ENCODE measurements at regions not wholly inside any gene's neighbourhood (a gene's known extent, or its start where the extent isn't known, plus 50 kb on each side); places are given as distances from the start of the nearest gene placed in this dataset.

GRCh38 chr1:79133774-79134364 lies 127.3 kb upstream of the ADGRL4 start:
- no peak for DNase-seq (ENCODE audit: low read depth in 2 of 2)

DNA sequence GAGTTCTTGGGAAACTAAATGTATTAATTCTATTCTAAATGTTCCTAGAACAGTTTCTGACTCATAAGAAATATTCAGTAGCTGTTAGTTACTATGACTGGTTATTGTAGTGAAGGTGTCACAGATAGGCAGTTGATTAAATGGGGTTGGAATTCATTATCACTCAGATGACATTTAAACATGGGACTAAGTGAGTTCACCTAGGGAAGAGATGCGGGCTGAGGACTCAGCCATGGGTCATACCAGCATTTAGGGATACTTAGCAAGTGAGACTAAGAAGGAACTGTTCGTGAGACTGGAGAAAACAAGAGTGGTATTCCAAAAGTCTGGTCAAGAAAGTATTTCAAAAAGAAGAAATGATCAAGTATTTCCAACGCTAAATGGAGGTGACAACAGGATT lies 125.1 kb upstream of the ADGRL4 start:
- DNase-seq (ENCODE audit: low read depth in 2 of 2) = no peak

DNA sequence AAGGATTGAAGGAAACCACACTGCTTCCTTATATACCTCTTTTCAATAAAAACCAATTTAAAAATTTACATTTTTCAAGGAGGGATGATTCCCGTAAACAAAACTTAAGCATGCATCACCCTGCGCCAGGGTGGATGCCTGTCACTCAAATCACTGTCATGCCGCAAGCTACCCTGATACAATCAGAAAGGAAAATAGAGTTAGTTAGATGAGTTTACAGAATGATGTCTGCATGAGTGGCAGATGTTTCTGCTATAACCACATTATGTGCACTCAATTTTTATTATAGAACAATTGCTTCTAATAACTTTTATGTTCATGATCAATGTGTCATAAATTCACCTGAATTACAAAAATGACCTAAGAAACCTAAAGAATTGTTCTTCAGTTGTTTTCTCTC lies 123.4 kb upstream of the ADGRL4 start:
- no peak for DNase-seq (ENCODE audit: low read depth in 2 of 2)

- DNase-seq (ENCODE audit: low read depth in 2 of 2) = no peak
Observed at GRCh38 chr1:79128722-79129121, 122.2 kb upstream of the ADGRL4 start.

DNA sequence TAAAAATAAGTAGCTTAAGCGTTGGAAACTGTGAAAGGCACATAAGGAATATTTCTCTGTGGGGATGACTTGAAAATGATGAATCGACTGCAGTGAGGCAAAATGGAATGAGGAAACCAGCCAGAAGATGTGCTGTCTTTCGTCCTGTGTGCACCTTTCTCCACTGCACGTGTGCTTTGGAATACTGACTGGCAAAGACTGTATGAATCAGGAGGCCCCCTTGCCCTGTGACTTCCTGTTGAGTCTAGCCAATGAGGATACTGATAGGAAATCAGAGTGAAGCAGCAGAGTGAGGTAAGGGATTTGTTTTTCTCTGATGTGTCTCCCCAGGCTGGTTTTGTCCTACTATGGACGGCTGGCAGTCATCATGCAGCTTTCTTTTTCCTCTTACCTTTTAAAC lies 118.2 kb upstream of the ADGRL4 start:
- DNase-seq (ENCODE audit: low read depth in 2 of 2) = no peak

GRCh38 chr1:79122521-79122920 lies 116.0 kb upstream of the ADGRL4 start:
- no peak for DNase-seq (ENCODE audit: low read depth in 2 of 2)

DNA sequence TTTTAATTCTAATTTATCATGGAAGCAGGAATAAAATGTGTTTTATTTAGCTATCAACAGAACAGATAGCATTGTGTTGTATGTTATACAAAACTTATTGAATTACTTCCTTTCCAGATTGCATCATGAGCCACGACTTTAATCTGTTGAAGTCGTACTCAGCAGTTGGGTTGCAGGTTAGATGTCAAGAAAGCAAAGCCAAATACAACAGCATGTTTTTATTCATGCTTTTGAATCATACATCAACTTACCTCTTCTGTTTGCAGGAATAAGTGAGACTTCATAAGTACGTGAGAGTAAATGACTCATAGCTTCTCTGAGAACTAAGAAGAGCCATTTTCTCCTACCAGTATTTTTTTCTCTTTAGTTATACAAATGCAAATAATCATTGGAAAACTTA lies 110.8 kb upstream of the ADGRL4 start:
- DNase-seq (ENCODE audit: low read depth in 2 of 2) = no peak

GRCh38 chr1:79113836-79114235 lies 107.3 kb upstream of the ADGRL4 start:
- DNase-seq (ENCODE audit: low read depth in 2 of 2) = no peak

DNA sequence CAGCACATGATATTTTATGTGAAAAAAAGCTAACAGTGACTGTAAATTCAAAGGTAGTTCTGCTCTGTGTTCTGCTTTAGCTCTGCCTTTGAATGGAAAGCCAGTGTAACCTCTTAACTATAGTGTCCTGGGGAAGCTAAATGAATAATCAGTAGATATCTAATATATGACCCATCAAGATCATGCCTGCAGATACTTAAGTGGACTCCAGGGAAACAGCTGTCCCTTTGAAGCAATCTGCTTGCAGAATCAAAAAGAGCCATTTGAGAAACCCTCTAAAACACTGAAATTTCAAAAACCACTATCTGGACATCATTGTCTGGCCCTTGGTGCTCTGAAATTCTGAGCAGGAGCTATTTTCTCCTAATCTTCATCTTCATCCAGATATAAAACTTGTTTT lies 104.2 kb upstream of the ADGRL4 start:
- no peak for DNase-seq (ENCODE audit: low read depth in 2 of 2)

- no peak for DNase-seq (ENCODE audit: low read depth in 2 of 2)
Observed at GRCh38 chr1:79109445-79109844, 102.9 kb upstream of the ADGRL4 start.

DNA sequence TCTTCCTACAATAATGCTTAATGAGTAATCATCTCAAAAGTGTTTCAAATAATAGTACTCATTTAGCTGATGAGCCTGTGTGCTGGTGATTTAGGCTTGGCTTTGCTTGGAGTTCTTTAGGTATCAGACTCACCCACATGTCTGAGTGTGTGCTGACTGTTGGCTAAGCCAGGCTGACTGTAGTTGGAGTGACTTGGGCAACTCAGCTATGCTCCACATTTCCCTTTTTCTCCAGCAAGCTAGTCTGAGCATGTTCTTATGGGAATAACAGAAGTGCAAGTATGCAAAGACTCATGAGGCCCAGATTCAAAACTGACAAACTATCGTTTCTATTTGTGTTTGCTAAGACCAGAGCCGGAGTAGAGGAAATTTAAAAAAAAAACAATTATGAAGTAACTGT lies 99.0 kb upstream of the ADGRL4 start:
- no peak for DNase-seq (ENCODE audit: low read depth in 2 of 2)

- DNase-seq (ENCODE audit: low read depth in 2 of 2) = no peak
Observed at GRCh38 chr1:79104617-79105016, 98.1 kb upstream of the ADGRL4 start.

- no peak for DNase-seq (ENCODE audit: low read depth in 2 of 2)
Observed at GRCh38 chr1:79100385-79100784, 93.9 kb upstream of the ADGRL4 start.

DNA sequence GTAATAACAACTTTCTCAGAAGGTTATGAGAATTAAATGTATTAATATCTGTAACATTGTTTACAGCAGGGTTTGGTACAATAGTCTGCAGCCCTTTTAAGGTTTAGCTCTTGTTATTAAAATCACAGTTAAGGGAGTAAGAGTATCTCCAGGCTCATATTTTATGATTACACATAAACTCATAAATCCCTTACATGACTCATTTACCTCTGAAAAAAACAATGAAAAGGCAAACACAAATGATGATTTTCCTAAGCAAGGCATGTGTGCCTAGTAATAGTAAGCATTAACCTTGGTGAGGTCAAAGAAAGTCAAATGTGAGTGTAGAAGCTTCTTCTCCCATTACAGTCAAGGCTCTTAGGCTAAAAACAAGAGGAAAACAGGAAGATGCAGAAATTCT lies 84.5 kb upstream of the ADGRL4 start:
- DNase-seq (ENCODE audit: low read depth in 2 of 2) = no peak

GRCh38 chr1:79089946-79090345 lies 83.4 kb upstream of the ADGRL4 start:
- DNase-seq (ENCODE audit: low read depth in 2 of 2) = no peak

GRCh38 chr1:79082233-79082632 lies 75.7 kb upstream of the ADGRL4 start:
- DNase-seq (ENCODE audit: low read depth in 2 of 2) = no peak

DNA sequence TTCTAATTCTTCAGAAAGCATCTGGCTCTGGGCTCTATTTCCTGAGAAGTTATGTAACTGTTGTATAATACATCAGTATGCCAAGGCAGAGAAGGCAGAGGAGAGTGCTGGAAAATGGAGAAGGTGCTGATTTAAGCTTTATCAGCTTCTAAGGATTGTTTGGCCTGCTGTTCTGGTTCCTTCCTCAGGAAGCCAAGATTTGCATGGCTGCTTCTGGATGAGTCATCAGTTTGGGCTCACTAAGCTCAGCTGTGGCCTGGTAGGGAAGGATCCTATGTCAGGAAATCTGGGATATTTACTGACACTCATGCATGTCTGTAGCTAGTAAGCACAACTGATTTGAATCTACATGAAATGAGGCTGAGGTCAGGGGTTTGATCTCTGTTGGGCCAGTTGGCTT lies 73.2 kb upstream of the ADGRL4 start:
- DNase-seq (ENCODE audit: low read depth in 2 of 2) = no peak

- DNase-seq (ENCODE audit: low read depth in 2 of 2) = no peak
Observed at GRCh38 chr1:79074975-79075374, 68.4 kb upstream of the ADGRL4 start.

- no peak for DNase-seq (ENCODE audit: low read depth in 2 of 2)
Observed at GRCh38 chr1:79069828-79070227, 63.3 kb upstream of the ADGRL4 start.

GRCh38 chr1:79059341-79059740 lies 52.8 kb upstream of the ADGRL4 start:
- no peak for DNase-seq (ENCODE audit: low read depth in 2 of 2)

Measured in stimulated activated CD4-positive, alpha-beta T cell treated with anti-CD3 and anti-CD28 coated beads, Interleukin-12 subunit alpha, Interleukin-12 subunit beta, amount 100 ng/mL, for 24 hours (primary cell).